ENCODE measurements at regions not wholly inside any gene's neighbourhood (a gene's known extent, or its start where the extent isn't known, plus 50 kb on each side); places are given as distances from the start of the nearest gene placed in this dataset.

DNA sequence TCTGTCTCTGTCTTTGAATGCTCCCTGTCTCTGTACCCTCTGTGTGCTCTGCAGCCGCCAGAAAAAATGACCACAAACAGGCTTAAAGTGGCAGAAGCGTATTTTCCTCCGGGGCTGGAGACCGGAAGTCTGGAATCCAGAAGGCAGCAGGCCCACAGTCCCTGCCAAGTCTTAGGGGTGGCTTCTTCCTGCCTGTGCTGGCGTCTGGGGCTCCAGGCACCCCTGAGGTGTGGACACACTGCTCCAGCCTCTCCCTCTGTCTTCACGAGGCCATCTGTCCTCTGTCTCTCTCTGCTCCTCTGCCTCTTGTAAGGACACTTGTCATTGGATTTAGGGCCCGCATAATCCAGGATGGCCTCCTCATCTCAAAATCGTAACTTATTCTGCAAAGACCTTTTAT is 298.4 kb upstream of the IRX4 start:
- no peak for DNase-seq

GRCh38 chr5:2180456-2180855 is 297.7 kb upstream of the IRX4 start:
- TF ChIP-seq, protein P1, sequence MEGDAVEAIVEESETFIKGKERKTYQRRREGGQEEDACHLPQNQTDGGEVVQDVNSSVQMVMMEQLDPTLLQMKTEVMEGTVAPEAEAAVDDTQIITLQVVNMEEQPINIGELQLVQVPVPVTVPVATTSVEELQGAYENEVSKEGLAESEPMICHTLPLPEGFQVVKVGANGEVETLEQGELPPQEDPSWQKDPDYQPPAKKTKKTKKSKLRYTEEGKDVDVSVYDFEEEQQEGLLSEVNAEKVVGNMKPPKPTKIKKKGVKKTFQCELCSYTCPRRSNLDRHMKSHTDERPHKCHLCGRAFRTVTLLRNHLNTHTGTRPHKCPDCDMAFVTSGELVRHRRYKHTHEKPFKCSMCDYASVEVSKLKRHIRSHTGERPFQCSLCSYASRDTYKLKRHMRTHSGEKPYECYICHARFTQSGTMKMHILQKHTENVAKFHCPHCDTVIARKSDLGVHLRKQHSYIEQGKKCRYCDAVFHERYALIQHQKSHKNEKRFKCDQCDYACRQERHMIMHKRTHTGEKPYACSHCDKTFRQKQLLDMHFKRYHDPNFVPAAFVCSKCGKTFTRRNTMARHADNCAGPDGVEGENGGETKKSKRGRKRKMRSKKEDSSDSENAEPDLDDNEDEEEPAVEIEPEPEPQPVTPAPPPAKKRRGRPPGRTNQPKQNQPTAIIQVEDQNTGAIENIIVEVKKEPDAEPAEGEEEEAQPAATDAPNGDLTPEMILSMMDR (IDR thresholded peaks at IDR 0.05; ENCODE audit: borderline replicate concordance, extremely low read depth, low read length, poor library complexity, severe bottlenecking) = no peak
- TF ChIP-seq EZH2 (IDR thresholded peaks at IDR 0.05; ENCODE audit: borderline replicate concordance, low read depth, low read length, severe bottlenecking) = no peak

More for the DNA sequence above, 298.4 kb upstream of the IRX4 start:
- Histone ChIP-seq H3K9me3 (ENCODE audit: insufficient read depth, low read length, severe bottlenecking) (no peaks in the 10 kb centered on the region), H3K4me1 (ENCODE audit: insufficient read depth, low read length) (no peaks in the 10 kb centered on the region), H3K79me2 (ENCODE audit: insufficient read depth, low read length) (no peaks in the 10 kb centered on the region), H3K27ac (ENCODE audit: low read length) (no peak overlapping the region), H3K4me2 (ENCODE audit: insufficient read depth, low read length) (no peak overlapping the region), H2AFZ (ENCODE audit: low read depth, low read length) (no peak overlapping the region), H3K4me3 (ENCODE audit: low read depth in 1 of 2, low read length in 2 of 2) (no peak overlapping the region), H3K27me3 (ENCODE audit: insufficient read depth, low read length, poor library complexity) (peaks cover 4% of the 10 kb centered on the region), H4K20me1 (ENCODE audit: insufficient read depth, low read length) (no peaks in the 10 kb centered on the region), H3K36me3 (ENCODE audit: insufficient read depth, low read length) (no peaks in the 10 kb centered on the region), H3K9ac (ENCODE audit: low read depth, low read length) (no peak overlapping the region)
- TF ChIP-seq EZH2 (IDR thresholded peaks at IDR 0.05; ENCODE audit: borderline replicate concordance, low read depth, low read length, severe bottlenecking) = no peak
- TF ChIP-seq, protein P1 (IDR thresholded peaks at IDR 0.05; ENCODE audit: borderline replicate concordance, extremely low read depth, low read length, poor library complexity, severe bottlenecking) = no peak
- ATAC-seq (ENCODE audit: insufficient read depth, low read depth) = no peak

GRCh38 chr5:2179861-2180260 is 297.1 kb upstream of the IRX4 start:
- Histone ChIP-seq H3K27me3 (ENCODE audit: insufficient read depth, low read length, poor library complexity) (peaks cover 4% of the 10 kb centered on the region), H4K20me1 (ENCODE audit: insufficient read depth, low read length) (no peaks in the 10 kb centered on the region)
- no peak for DNase-seq

More at GRCh38 chr5:2180456-2180855, 297.7 kb upstream of the IRX4 start:
- DNase-seq (no peak), ATAC-seq (ENCODE audit: insufficient read depth, low read depth) (no peak)
- Histone ChIP-seq H3K79me2 (ENCODE audit: insufficient read depth, low read length) (no peaks in the 10 kb centered on the region), H4K20me1 (ENCODE audit: insufficient read depth, low read length) (no peaks in the 10 kb centered on the region), H3K4me3 (ENCODE audit: low read depth in 1 of 2, low read length in 2 of 2) (no peak overlapping the region), H3K27me3 (ENCODE audit: insufficient read depth, low read length, poor library complexity) (peaks cover 4% of the 10 kb centered on the region), H3K9ac (ENCODE audit: low read depth, low read length) (no peak overlapping the region), H3K4me2 (ENCODE audit: insufficient read depth, low read length) (no peak overlapping the region), H2AFZ (ENCODE audit: low read depth, low read length) (no peak overlapping the region), H3K27ac (ENCODE audit: low read length) (no peak overlapping the region), H3K4me1 (ENCODE audit: insufficient read depth, low read length) (no peaks in the 10 kb centered on the region), H3K9me3 (ENCODE audit: insufficient read depth, low read length, severe bottlenecking) (no peaks in the 10 kb centered on the region), H3K36me3 (ENCODE audit: insufficient read depth, low read length) (no peaks in the 10 kb centered on the region)

More at GRCh38 chr5:2179861-2180260, 297.1 kb upstream of the IRX4 start:
- H3K9ac ChIP-seq (ENCODE audit: low read depth, low read length) = no peak overlapping the region
- no peaks in the 10 kb centered on the region for H3K9me3 ChIP-seq (ENCODE audit: insufficient read depth, low read length, severe bottlenecking)
- no peaks in the 10 kb centered on the region for H3K4me1 ChIP-seq (ENCODE audit: insufficient read depth, low read length)
- no peaks in the 10 kb centered on the region for H3K36me3 ChIP-seq (ENCODE audit: insufficient read depth, low read length)
- no peak overlapping the region for H3K4me2 ChIP-seq (ENCODE audit: insufficient read depth, low read length)
- TF ChIP-seq, protein P1 (IDR thresholded peaks at IDR 0.05; ENCODE audit: borderline replicate concordance, extremely low read depth, low read length, poor library complexity, severe bottlenecking) = no peak
- TF ChIP-seq EZH2 (IDR thresholded peaks at IDR 0.05; ENCODE audit: borderline replicate concordance, low read depth, low read length, severe bottlenecking) = no peak
- ATAC-seq (ENCODE audit: insufficient read depth, low read depth) = no peak
- H3K27ac ChIP-seq (ENCODE audit: low read length) = no peak overlapping the region
- H2AFZ ChIP-seq (ENCODE audit: low read depth, low read length) = no peak overlapping the region
- H3K4me3 ChIP-seq (ENCODE audit: low read depth in 1 of 2, low read length in 2 of 2) = no peak overlapping the region
- no peaks in the 10 kb centered on the region for H3K79me2 ChIP-seq (ENCODE audit: insufficient read depth, low read length)

Measured in DND-41 (cell line).